ENCODE measurements at regions not wholly inside any gene's neighbourhood (a gene's known extent, or its start where the extent isn't known, plus 50 kb on each side); places are given as distances from the start of the nearest gene placed in this dataset.

GRCh38 chr9:11204521-11204920, 591.7 kb upstream of the PTPRD start:
- H3K4me2 ChIP-seq: no peak overlapping the region
- TF ChIP-seq CTCF (IDR thresholded peaks at IDR 0.05; ENCODE audit: poor library complexity) (no peak), EZH2 (IDR thresholded peaks at IDR 0.05; ENCODE audit: borderline replicate concordance) (no peak), EZH2phosphoT487 (IDR thresholded peaks at IDR 0.05; ENCODE audit: low read depth, severe bottlenecking, unreplicated experiment) (no peak)
- no peaks in the 10 kb centered on the region for H3K9me3 ChIP-seq (ENCODE audit: low read depth)
- no peak overlapping the region for H3K27ac ChIP-seq
- H2AFZ ChIP-seq: no peak overlapping the region
- no peak overlapping the region for H3K4me3 ChIP-seq
- no peaks in the 10 kb centered on the region for H3K27me3 ChIP-seq
- WGBS (ENCODE audit: low lambda C conversion rate, missing lambda C conversion rate): 88% methylated on average over 3 of the region's 3 CpGs
- H3K4me1 ChIP-seq (ENCODE audit: insufficient read depth): no peaks in the 10 kb centered on the region
- no peaks in the 10 kb centered on the region for H3K36me3 ChIP-seq (replicated peaks; ENCODE audit: insufficient read depth, low read depth)
- H4K20me1 ChIP-seq (ENCODE audit: insufficient read depth, poor library complexity, severe bottlenecking): no peaks in the 10 kb centered on the region
- no peak for DNase-seq (ENCODE audit: low spot score)
- H3K9me2 ChIP-seq (replicated peaks; ENCODE audit: insufficient read depth): no peaks in the 10 kb centered on the region
- no peaks in the 10 kb centered on the region for H3K79me2 ChIP-seq

GRCh38 chr9:11206925-11207324, 594.1 kb upstream of the PTPRD start:
- H3K9me2 ChIP-seq (replicated peaks; ENCODE audit: insufficient read depth): no peaks in the 10 kb centered on the region
- DNase-seq (ENCODE audit: low spot score): no peak
- H4K20me1 ChIP-seq (ENCODE audit: insufficient read depth, poor library complexity, severe bottlenecking): no peaks in the 10 kb centered on the region
- H3K27me3 ChIP-seq: no peaks in the 10 kb centered on the region
- no peaks in the 10 kb centered on the region for H3K79me2 ChIP-seq
- no peak overlapping the region for H3K27ac ChIP-seq
- H3K4me3 ChIP-seq: no peak overlapping the region
- H3K4me2 ChIP-seq: no peak overlapping the region
- no peaks in the 10 kb centered on the region for H3K4me1 ChIP-seq (ENCODE audit: insufficient read depth)
- no peak overlapping the region for H2AFZ ChIP-seq
- no peaks in the 10 kb centered on the region for H3K9me3 ChIP-seq (ENCODE audit: low read depth)
- TF ChIP-seq EZH2 (IDR thresholded peaks at IDR 0.05; ENCODE audit: borderline replicate concordance): no peak
- no peak for TF ChIP-seq EZH2phosphoT487 (IDR thresholded peaks at IDR 0.05; ENCODE audit: low read depth, severe bottlenecking, unreplicated experiment)
- TF ChIP-seq CTCF (IDR thresholded peaks at IDR 0.05; ENCODE audit: poor library complexity): no peak
- no peaks in the 10 kb centered on the region for H3K36me3 ChIP-seq (replicated peaks; ENCODE audit: insufficient read depth, low read depth)

- no peak for TF ChIP-seq CTCF (IDR thresholded peaks at IDR 0.05; ENCODE audit: poor library complexity)
- no peak for TF ChIP-seq EZH2phosphoT487 (IDR thresholded peaks at IDR 0.05; ENCODE audit: low read depth, severe bottlenecking, unreplicated experiment)
- no peak for TF ChIP-seq EZH2 (IDR thresholded peaks at IDR 0.05; ENCODE audit: borderline replicate concordance)
- Histone ChIP-seq H2AFZ (no peak overlapping the region), H3K4me3 (no peak overlapping the region), H3K4me2 (no peak overlapping the region), H3K79me2 (no peaks in the 10 kb centered on the region), H3K27ac (no peak overlapping the region), H3K9me3 (ENCODE audit: low read depth) (no peaks in the 10 kb centered on the region), H3K36me3 (replicated peaks; ENCODE audit: insufficient read depth, low read depth) (no peaks in the 10 kb centered on the region), H3K4me1 (ENCODE audit: insufficient read depth) (peaks cover 5% of the 10 kb centered on the region), H4K20me1 (ENCODE audit: insufficient read depth, poor library complexity, severe bottlenecking) (no peaks in the 10 kb centered on the region), H3K9me2 (replicated peaks; ENCODE audit: insufficient read depth) (no peaks in the 10 kb centered on the region), H3K27me3 (no peaks in the 10 kb centered on the region)
- WGBS (ENCODE audit: low lambda C conversion rate, missing lambda C conversion rate): 88% methylated on average over 1 of the region's 1 CpG
- DNase-seq (ENCODE audit: low spot score): no peak
Observed at GRCh38 chr9:11233696-11234095, 620.9 kb upstream of the PTPRD start.

- Histone ChIP-seq H3K27me3 (no peaks in the 10 kb centered on the region), H3K4me3 (no peak overlapping the region), H3K36me3 (replicated peaks; ENCODE audit: insufficient read depth, low read depth) (no peaks in the 10 kb centered on the region), H3K27ac (peak overlapping the region; percentile 12), H4K20me1 (ENCODE audit: insufficient read depth, poor library complexity, severe bottlenecking) (no peaks in the 10 kb centered on the region), H3K4me1 (ENCODE audit: insufficient read depth) (peaks cover 5% of the 10 kb centered on the region), H3K9me3 (ENCODE audit: low read depth) (no peaks in the 10 kb centered on the region), H3K4me2 (no peak overlapping the region), H3K79me2 (no peaks in the 10 kb centered on the region), H2AFZ (peak overlapping the region; percentile 7), H3K9me2 (replicated peaks; ENCODE audit: insufficient read depth) (no peaks in the 10 kb centered on the region)
- DNase-seq (ENCODE audit: low spot score): no peak
- WGBS (ENCODE audit: low lambda C conversion rate, missing lambda C conversion rate): 36% methylated on average over 2 of the region's 2 CpGs
- no peak for TF ChIP-seq CTCF (IDR thresholded peaks at IDR 0.05; ENCODE audit: poor library complexity)
- TF ChIP-seq EZH2 (IDR thresholded peaks at IDR 0.05; ENCODE audit: borderline replicate concordance): no peak
- TF ChIP-seq EZH2phosphoT487 (IDR thresholded peaks at IDR 0.05; ENCODE audit: low read depth, severe bottlenecking, unreplicated experiment): no peak
Observed at GRCh38 chr9:11235061-11235460, 622.3 kb upstream of the PTPRD start.

Measured in hepatocyte (in vitro differentiated cells).